ENCODE measurements at regions not wholly inside any gene's neighbourhood (a gene's known extent, or its start where the extent isn't known, plus 50 kb on each side); places are given as distances from the start of the nearest gene placed in this dataset.
"Not testable (repeated sequence)": the region's sequence is repeated elsewhere in the genome, so short reads cannot be mapped to it uniquely, and the experiment has no call there.

DNA sequence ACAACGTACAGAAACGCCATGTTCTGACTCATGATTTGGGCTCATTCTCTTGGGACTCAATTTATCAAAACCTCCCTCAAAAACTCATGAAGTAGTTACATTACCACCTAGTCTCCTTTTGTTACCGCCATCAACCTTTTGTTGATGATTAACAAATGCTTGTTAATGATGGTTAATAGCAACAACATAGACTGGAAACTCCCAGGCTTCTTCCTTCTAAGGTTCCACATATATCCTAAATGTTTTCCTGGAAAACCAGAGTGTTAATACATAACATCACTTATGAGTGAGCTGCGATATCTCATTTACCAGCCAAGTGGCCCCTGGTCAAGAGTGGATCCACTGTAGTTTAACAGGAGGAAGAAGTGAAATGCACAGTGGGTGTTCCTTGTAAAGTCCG, 176.3 kb downstream of the ERMARD start:
- no peak for DNase-seq (ENCODE audit: low read depth in 2 of 2)

DNA sequence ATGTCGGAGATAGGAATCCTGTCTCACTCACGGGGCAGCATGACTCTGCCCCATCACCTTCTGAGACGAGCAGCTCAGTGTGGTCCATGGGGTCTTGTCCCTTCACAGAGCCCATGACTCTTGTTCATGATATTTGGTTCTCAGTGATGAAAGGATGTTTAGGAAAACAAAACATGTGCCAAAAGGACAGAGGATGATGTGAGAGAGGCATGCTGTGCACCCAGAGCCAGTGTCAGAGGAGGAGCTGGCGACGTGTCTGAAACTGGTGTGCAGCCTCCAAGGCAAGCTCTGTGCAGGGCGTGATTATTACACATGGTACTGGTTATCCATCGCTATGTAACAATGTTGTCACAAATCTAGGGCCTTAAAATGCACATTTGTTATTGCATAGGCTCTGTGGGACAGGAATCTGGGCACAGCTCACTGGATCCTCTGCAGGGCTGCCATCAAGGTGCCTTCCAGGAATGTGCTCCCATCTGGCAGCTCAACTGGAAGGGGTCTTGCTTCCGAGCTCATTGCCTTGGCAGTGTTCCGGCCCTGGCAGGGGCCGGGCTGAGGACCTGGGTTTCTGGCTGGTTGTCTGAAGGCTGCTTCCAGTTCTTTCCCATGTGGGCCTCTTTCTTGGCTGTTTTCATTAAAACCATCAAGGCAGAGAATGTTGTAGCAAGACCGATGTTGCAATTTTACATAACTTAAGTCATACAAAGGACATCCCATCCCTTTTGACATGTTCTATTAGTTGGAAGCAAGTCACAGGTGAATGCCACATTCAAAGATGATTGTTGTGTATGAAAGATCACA, 175.4 kb downstream of the ERMARD start:
- DNase-seq (ENCODE audit: low read depth in 2 of 2) = no peak

GRCh38 chr6:169923468-169924464, 172.3 kb downstream of the ERMARD start:
- no peak for DNase-seq (ENCODE audit: low read depth in 2 of 2)

- DNase-seq (ENCODE audit: low read depth in 2 of 2) = no peak
Measured at GRCh38 chr6:169921853-169922824, 170.7 kb downstream of the ERMARD start.

DNA sequence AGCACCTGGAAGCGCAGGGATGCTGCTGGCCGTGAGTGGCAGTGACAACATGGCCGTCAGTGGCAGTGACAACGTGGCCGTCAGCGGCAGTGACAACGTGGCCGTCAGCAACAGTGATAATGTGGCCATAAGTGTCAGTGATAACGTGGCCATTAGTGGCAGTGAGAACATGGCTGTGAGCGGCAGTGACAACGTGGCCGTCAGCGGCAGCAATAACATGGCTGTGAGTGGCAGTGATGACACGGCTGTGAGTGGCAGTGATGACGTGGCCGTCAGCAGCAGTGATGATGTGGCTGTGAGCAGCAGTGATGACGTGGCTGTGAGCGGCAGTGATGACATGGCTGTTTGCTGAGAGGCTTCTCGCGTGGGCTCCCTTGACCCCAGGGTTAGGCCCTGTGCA, 169.8 kb downstream of the ERMARD start:
- DNase-seq (ENCODE audit: low read depth in 2 of 2) = no peak

GRCh38 chr6:169920359-169921020, 169.1 kb downstream of the ERMARD start:
- no peak for DNase-seq (ENCODE audit: low read depth in 2 of 2)

DNA sequence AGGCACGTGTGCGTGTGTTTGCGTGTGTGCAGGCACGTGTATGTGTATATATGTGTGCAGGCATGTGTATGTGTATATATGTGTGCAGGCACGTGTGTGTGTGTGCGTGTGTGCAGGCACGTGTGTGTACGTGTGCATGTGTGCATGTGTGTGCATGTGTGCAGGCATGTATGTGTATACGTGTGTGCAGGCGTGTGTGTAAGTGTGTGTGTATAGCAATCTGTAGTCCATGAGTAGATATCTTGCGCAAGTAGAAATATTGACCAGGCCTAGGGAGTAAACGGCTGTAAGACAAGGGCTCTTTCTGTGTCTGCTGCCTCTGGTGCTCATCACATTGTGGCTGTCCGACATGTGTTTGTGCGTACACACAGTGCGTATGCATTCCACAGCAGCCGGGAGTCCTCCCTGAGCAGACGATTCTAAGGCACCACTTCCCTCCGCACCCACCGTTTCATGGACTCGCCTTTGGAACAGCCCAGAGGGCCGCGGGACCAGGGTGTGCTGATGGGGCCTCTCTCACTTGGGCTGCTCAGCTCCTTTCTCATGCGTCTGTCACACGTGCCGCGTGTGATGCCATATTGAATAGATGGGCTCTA, 167.6 kb downstream of the ERMARD start:
- no peak for DNase-seq (ENCODE audit: low read depth in 2 of 2)

GRCh38 chr6:169918239-169918953, 167.0 kb downstream of the ERMARD start:
- DNase-seq (ENCODE audit: low read depth in 2 of 2) = no peak

GRCh38 chr6:169917153-169917552, 165.7 kb downstream of the ERMARD start:
- no peak for DNase-seq (ENCODE audit: low read depth in 2 of 2)

DNA sequence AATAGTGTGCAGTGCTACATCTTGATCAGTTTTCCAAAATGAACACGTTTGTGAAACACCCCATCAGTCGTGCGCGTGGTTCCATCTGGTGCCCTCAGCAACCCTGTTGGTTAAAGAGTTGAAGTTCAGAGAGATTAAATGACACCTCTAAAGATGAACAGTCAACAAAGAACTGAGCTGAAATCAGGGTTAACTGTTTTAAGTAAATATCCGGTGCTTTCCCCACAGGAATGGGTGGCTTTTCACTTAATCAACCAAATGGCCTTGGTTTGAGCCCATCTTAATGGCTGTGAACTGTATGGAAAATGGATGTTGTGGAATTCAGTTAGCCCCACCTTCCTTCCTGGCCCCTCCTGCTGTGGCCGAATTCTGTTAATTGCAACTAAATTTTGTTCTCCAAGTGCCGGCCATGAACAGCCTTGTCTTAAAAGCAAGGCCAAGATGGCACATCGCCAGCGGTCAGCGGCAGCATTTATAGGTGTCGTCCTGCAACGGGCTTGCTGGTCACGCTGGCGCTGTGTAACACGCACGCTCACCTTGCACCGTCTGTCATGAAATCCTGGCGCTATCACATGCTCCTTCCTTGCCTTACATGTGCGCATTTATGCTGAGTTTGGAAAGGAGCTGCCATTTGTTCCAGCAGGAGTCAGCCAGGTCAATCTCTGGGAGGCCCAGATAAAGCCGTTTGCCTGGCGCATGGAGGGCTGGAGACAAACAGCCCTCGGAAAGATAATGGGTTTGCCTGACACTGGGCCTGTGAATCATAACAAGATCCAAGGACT, 164.5 kb downstream of the ERMARD start:
- DNase-seq (ENCODE audit: low read depth in 2 of 2) = no peak

GRCh38 chr6:169913745-169914144, 162.3 kb downstream of the ERMARD start:
- DNase-seq (ENCODE audit: low read depth in 2 of 2) = not testable (repeated sequence)

DNA sequence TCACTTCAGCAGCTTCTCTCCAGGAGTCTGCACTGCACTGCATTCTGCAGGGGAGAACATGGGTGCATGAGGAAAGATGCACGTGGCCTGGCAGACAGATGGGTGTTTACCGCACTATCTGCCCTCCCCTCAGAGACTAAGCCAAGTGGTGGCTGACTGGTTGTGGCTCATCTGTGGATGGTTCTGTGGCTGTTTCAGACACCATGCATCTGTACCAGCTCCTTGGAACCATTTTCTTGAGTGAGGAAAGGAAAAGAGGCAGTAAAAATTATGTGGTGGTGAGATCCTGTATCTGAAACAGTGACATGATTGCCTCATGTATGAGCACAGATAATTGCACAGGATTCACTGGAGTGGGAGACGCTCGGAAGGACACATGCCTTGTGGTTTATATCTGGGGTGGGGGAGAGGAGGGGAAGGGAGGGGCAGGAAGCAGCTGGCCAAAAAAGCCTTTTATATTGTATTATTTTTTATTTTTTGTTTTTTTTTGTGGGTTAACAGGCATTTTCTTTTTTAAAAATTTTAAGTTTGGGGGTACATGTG, 161.7 kb downstream of the ERMARD start:
- DNase-seq (ENCODE audit: low read depth in 2 of 2) = no peak

GRCh38 chr6:169912266-169913095, 161.1 kb downstream of the ERMARD start:
- no peak for DNase-seq (ENCODE audit: low read depth in 2 of 2)

- DNase-seq (ENCODE audit: low read depth in 2 of 2) = no peak
Measured at GRCh38 chr6:169911264-169912263, 160.1 kb downstream of the ERMARD start.

DNA sequence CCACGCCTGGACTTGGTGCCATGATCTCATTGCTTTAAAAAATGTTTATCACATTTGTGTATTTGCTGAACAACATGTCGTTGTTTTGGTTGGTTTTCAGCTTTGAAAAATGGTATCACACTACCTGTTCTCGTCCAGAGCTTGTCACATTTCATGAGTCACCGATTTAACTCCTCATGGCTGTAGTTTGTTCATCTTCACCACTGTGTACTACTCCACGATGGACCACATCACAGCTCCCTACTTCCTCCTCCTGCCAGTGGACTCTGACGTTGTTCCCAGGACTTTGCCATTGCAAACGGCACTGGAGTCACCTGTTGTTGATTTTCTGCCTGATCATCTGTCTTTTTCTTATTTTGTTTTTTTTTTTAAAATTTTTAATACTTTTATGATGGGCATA, 157.7 kb downstream of the ERMARD start:
- DNase-seq (ENCODE audit: low read depth in 2 of 2) = no peak

DNA sequence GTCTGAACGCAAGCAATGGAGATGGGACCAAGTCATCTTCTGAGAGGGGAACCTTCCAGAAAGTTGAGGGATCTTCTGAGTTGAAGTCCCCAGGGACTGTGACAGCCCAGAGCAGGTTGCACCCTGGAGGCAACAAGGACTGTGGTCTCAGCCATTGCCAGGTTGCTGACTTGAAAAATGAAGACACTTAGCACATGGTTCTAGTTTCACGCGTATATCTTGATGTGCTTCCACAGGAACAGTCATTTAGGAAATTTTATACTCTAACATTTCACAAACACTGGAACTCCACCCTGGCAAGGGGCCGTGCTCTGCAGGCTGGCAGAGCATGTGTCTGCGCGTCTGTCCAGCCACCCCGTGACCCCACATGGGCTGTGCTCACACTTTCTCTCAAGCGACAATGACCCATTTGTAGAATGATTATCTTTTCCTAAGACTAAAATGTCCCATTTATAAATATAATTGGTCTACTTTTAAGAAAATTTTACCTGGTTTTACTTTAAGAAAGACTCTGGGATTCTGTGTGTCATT, 157.0 kb downstream of the ERMARD start:
- no peak for DNase-seq (ENCODE audit: low read depth in 2 of 2)
